ENCODE measurements at regions not wholly inside any gene's neighbourhood (a gene's known extent, or its start where the extent isn't known, plus 50 kb on each side); places are given as distances from the start of the nearest gene placed in this dataset.

DNA sequence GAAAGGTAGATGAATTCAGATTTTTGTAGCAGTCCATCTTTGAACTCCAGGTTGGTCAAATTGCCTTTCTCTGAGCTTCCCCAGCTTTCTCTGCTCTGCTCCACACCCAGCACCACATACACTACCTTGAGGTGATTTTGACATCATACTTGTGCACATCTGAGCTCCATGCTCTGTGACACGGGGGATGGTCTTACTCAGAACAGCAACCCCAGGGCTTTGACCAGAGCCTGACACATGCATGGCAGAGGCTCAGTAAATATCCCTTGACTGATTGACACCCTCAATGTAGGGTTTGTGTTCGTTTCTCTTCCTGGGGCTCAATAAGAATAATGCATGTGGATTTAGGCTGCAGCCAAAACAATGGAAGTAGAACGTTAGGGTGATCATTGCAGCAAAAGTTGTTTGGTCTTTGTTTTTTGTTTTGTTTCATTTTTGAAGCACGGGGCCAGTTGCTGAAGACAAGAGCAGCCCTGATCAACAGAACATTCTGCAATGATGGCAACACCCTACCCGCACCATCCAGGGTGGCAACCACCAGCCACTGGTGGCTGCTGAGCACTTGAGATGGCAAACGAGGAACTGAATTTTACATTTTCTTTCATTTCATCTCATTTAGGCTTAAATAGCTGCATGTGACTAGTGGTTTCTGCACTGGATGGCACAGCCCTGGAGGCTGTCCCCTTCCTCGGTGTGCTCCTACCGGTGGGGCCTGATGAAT lies 224.8 kb upstream of the TNRC6C start:
- intact Hi-C loops (cut with DNase I): loop anchor here (2.0 kb wide), 1 partner anchor 191 kb away; no protein-coding TSS in a partner anchor

DNA sequence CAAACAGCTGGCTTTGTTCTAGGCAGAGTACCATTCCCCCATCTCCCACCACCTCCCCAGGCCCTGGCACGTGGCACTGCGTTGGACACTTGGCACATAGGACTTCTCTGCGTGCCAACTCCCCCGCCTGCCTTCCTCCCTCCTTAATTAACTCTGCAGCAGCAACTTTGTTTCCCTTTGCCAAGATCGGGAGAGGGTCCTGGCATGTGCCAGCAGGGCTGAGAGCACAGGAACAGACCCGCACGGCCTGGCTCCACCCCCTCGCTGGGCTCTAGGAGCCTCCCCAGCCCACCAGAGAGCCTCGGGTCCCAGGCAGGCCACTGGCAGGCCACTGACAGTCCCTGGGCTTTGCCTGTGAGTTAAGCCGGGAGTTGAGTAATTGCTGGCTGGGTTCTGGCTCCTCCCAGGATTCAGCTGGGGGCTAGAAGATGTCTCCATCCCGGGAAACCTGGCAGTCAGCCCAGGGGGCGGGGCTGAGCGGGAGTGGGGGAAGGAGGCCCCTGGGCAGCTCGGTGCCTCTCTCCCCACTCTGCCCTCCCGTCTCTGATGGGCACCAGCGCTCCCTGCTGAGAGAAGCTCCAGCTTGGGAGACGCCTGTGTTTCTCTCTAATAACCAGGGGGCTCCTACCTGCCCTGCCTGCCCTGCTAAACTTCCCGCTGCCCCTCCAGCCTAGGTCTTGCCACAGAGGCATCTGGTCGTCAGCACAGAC lies 224.0 kb upstream of the TNRC6C start:
- H3K4me1 ChIP-seq: peaks cover 44 to 58% (median 56%) of the 10 kb centered on the region in 4 donors
- 26% methylated on average over 9 of the region's 19 CpGs for WGBS
- H3K9me3 ChIP-seq: peaks cover 0 to 15% (median 8%) of the 10 kb centered on the region in 4 donors
- no peaks in the 10 kb centered on the region for H3K27me3 ChIP-seq
- H3K27ac ChIP-seq (replicated peaks in 1 of 4): peak overlapping the region; percentile 82 to 90 (median 88)
- TF ChIP-seq POLR2AphosphoS5 (IDR thresholded peaks at IDR 0.05) (peak; percentile 71 to 76), POLR2A (IDR thresholded peaks at IDR 0.05; ENCODE audit: low read depth) (no peak), EP300 (IDR thresholded peaks at IDR 0.05) (no peak)
- TF ChIP-seq, protein P1, sequence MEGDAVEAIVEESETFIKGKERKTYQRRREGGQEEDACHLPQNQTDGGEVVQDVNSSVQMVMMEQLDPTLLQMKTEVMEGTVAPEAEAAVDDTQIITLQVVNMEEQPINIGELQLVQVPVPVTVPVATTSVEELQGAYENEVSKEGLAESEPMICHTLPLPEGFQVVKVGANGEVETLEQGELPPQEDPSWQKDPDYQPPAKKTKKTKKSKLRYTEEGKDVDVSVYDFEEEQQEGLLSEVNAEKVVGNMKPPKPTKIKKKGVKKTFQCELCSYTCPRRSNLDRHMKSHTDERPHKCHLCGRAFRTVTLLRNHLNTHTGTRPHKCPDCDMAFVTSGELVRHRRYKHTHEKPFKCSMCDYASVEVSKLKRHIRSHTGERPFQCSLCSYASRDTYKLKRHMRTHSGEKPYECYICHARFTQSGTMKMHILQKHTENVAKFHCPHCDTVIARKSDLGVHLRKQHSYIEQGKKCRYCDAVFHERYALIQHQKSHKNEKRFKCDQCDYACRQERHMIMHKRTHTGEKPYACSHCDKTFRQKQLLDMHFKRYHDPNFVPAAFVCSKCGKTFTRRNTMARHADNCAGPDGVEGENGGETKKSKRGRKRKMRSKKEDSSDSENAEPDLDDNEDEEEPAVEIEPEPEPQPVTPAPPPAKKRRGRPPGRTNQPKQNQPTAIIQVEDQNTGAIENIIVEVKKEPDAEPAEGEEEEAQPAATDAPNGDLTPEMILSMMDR (IDR thresholded peaks at IDR 0.05): peak; percentile 33 to 45 (median 40)
- peak overlapping the region; percentile 30 to 40 (median 36) for H3K4me3 ChIP-seq
- intact Hi-C loops (cut with DNase I): loop anchor here (2.0 to 5.0 kb wide), 2 partner anchors 132 to 192 kb away; no protein-coding TSS in a partner anchor
- DNase-seq (ENCODE audit: extremely low spot score): peak; percentile 97
- H3K36me3 ChIP-seq: no peaks in the 10 kb centered on the region

More for the DNA sequence above, 224.8 kb upstream of the TNRC6C start:
- Histone ChIP-seq H3K9me3 (peaks cover 0 to 15% (median 8%) of the 10 kb centered on the region in 4 donors), H3K27ac (replicated peaks in 1 of 4) (peak overlapping the region; percentile 82 to 90 (median 88)), H3K27me3 (no peaks in the 10 kb centered on the region), H3K4me1 (peaks cover 39 to 59% (median 52%) of the 10 kb centered on the region in 4 donors), H3K4me3 (peak overlapping the region; percentile 30 to 40 (median 36)), H3K36me3 (no peaks in the 10 kb centered on the region)
- 46% methylated on average over 8 of the region's 8 CpGs for WGBS
- TF ChIP-seq EP300 (IDR thresholded peaks at IDR 0.05) (no peak), POLR2A (IDR thresholded peaks at IDR 0.05; ENCODE audit: low read depth) (no peak), POLR2AphosphoS5 (IDR thresholded peaks at IDR 0.05) (no peak)
- TF ChIP-seq, protein P1 (IDR thresholded peaks at IDR 0.05): no peak
- peak; percentile 72 for DNase-seq (ENCODE audit: extremely low spot score)

DNA sequence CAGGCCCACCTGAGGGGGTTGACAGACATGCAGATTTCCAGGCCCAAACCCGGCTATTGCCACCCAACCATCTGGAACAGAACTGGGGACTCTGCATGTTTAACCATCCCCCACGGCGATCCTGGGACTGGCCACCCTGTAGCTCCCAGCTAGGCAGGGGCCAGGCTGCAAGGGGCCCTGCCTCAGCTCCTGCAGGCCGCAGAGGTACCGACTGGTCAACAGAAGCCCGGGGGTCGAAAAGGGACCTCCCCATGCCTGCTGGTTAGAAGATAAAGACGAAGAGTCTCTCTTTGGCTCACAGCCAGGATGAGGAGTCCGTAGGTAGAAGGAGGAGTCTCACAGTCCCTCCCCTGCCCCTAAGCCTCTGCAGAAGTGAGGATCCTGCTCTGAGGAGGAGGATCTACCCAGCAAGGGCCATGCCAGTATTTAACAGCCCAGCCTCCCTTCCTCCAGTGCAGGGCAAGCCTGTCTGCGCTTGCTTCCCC lies 223.4 kb upstream of the TNRC6C start:
- H3K4me1 ChIP-seq: peaks cover 45 to 58% (median 55%) of the 10 kb centered on the region in 4 donors
- peak overlapping the region; percentile 82 to 90 (median 88) for H3K27ac ChIP-seq (replicated peaks in 1 of 4)
- no peaks in the 10 kb centered on the region for H3K36me3 ChIP-seq
- no peaks in the 10 kb centered on the region for H3K27me3 ChIP-seq
- H3K9me3 ChIP-seq: peaks cover 0 to 15% (median 8%) of the 10 kb centered on the region in 4 donors
- intact Hi-C loops (cut with DNase I): loop anchor here (2.0 to 5.0 kb wide), 2 partner anchors 133 to 192 kb away; no protein-coding TSS in a partner anchor
- H3K4me3 ChIP-seq: peak overlapping the region; percentile 30 to 40 (median 36)
- DNase-seq (ENCODE audit: extremely low spot score): peak; percentile 90
- 12% methylated on average over 10 of the region's 10 CpGs for WGBS
- TF ChIP-seq, protein P1 (IDR thresholded peaks at IDR 0.05): no peak
- TF ChIP-seq EP300 (IDR thresholded peaks at IDR 0.05): no peak

DNA sequence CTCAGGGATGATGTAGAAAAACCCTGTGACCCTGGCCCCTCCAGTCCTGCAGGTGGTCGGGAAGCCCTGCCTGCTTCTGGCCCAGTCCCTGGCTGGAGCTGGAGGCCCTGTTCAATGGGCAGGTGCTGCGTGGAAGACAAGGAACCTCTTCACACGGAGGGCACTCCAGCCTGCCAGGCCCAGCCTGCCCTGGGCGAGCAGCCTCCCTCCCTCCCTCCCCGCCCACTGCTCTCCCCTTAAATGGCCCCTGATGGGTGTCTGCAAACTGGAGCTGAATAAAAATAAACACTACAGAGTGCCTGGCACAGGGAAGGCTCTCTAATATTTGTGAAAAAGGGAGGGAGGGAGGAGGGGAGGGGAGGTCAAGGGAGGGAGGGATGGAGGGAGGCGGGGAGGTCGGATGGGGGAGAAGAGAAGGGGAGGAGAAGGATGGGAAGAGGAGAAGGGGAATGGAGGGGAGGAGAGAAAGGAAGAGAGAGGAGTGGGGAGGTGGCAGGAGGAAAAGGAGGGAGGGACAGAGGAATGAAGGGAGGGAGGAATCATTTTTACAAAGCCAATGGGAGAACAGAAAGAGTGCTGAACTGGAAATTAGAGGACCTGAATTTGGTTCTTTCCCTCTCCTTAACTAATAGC lies 222.8 kb upstream of the TNRC6C start:
- Histone ChIP-seq H3K9me3 (peaks cover 0 to 15% (median 8%) of the 10 kb centered on the region in 4 donors), H3K36me3 (no peaks in the 10 kb centered on the region), H3K4me1 (peaks cover 45 to 58% (median 55%) of the 10 kb centered on the region in 4 donors), H3K4me3 (peak overlapping the region; percentile 30 to 40 (median 36)), H3K27ac (replicated peaks in 1 of 4) (peak overlapping the region; percentile 82 to 90 (median 88)), H3K27me3 (no peaks in the 10 kb centered on the region)
- 40% methylated on average over 2 of the region's 7 CpGs for WGBS
- DNase-seq (ENCODE audit: extremely low spot score): peak; percentile 92
- TF ChIP-seq POLR2A (IDR thresholded peaks at IDR 0.05; ENCODE audit: low read depth): no peak
- peak in 1 of 2 donors; percentile 20 for TF ChIP-seq POLR2AphosphoS5 (IDR thresholded peaks at IDR 0.05)
- intact Hi-C loops (cut with DNase I): loop anchor here (2.0 to 5.0 kb wide), 2 partner anchors 133 to 193 kb away; no protein-coding TSS in a partner anchor
